ENCODE measurements at regions not wholly inside any gene's neighbourhood (a gene's known extent, or its start where the extent isn't known, plus 50 kb on each side); places are given as distances from the start of the nearest gene placed in this dataset.

- TF ChIP-seq, protein P1, sequence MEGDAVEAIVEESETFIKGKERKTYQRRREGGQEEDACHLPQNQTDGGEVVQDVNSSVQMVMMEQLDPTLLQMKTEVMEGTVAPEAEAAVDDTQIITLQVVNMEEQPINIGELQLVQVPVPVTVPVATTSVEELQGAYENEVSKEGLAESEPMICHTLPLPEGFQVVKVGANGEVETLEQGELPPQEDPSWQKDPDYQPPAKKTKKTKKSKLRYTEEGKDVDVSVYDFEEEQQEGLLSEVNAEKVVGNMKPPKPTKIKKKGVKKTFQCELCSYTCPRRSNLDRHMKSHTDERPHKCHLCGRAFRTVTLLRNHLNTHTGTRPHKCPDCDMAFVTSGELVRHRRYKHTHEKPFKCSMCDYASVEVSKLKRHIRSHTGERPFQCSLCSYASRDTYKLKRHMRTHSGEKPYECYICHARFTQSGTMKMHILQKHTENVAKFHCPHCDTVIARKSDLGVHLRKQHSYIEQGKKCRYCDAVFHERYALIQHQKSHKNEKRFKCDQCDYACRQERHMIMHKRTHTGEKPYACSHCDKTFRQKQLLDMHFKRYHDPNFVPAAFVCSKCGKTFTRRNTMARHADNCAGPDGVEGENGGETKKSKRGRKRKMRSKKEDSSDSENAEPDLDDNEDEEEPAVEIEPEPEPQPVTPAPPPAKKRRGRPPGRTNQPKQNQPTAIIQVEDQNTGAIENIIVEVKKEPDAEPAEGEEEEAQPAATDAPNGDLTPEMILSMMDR (IDR thresholded peaks at IDR 0.05) = no peak
- H3K27me3 ChIP-seq (replicated peaks; ENCODE audit: insufficient read depth) = no peaks in the 10 kb centered on the region
- ATAC-seq (ENCODE audit: insufficient number of reproducible peaks, low FRiP score, low read depth) = no peak
Observed at GRCh38 chr9:71557310-71557709, 211.0 kb downstream of the CEMIP2 start.

GRCh38 chr9:71552480-71552879 is 215.8 kb downstream of the CEMIP2 start:
- no peaks in the 10 kb centered on the region for H3K36me3 ChIP-seq
- TF ChIP-seq, protein P1 (IDR thresholded peaks at IDR 0.05) = no peak
- H3K9me3 ChIP-seq = no peaks in the 10 kb centered on the region
- H3K27ac ChIP-seq = no peak overlapping the region
- no peak overlapping the region for H3K4me3 ChIP-seq
- no peaks in the 10 kb centered on the region for H3K4me1 ChIP-seq (ENCODE audit: control insufficient read depth in 1 of 2, low read depth in 2 of 2)
- H3K27me3 ChIP-seq (replicated peaks; ENCODE audit: insufficient read depth) = no peaks in the 10 kb centered on the region
- ATAC-seq (ENCODE audit: insufficient number of reproducible peaks, low FRiP score, low read depth) (no peak), DNase-seq (ENCODE audit: low spot score) (no peak)

More at GRCh38 chr9:71557310-71557709, 211.0 kb downstream of the CEMIP2 start:
- Histone ChIP-seq H3K9me3 (no peaks in the 10 kb centered on the region), H3K27ac (no peak overlapping the region), H3K36me3 (no peaks in the 10 kb centered on the region), H3K4me1 (ENCODE audit: control insufficient read depth in 1 of 2, low read depth in 2 of 2) (no peaks in the 10 kb centered on the region), H3K4me3 (no peak overlapping the region)
- no peak for DNase-seq (ENCODE audit: low spot score)

DNA sequence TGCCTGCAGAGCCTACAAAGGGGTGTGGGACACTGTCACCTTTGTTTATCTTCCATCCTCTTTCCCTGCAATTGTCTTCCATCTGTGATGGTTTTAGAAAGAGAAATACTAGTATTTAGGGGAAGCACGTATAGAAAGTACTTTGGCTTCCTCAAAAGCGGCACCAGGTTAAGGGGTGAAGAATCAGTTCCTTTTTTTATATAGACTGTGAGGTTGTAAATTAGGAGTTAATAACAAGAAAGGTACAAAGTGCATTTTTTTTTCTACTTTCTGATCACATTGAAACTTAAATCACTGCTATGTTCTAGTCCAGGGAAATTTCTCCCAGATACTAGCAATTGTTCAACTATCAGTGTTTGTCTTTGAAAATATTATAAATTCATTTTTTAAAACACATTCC is 219.3 kb downstream of the CEMIP2 start:
- DNase-seq (ENCODE audit: low spot score) = no peak
- Histone ChIP-seq H3K36me3 (no peaks in the 10 kb centered on the region), H3K9me3 (no peaks in the 10 kb centered on the region), H3K27me3 (replicated peaks; ENCODE audit: insufficient read depth) (no peaks in the 10 kb centered on the region), H3K27ac (no peak overlapping the region), H3K4me1 (ENCODE audit: control insufficient read depth in 1 of 2, low read depth in 2 of 2) (peaks cover 0 to 12% of the 10 kb centered on the region in 2 donors), H3K4me3 (no peak overlapping the region)
- TF ChIP-seq, protein P1 (IDR thresholded peaks at IDR 0.05) = no peak
- no peak for ATAC-seq (ENCODE audit: insufficient number of reproducible peaks, low FRiP score, low read depth)

DNA sequence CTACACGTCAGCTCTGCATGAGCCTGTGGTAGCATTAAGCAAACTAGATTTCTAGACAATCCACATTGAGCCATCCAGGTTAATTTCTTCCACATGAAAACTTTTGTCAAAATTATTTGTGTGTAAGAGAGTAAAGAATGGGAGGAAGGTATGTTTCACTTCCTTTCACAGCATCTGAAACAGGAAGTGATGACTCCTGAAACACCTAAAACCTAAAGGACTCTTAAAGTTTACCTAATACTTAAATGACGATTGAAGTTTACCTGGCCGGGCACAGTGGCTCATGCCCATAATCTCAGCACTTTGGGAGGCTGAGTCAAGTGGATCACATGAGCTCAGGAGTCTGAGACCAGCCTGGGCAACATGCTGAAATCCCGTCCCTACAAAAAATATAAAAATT is 223.8 kb downstream of the CEMIP2 start:
- TF ChIP-seq, protein P1 (IDR thresholded peaks at IDR 0.05) = no peak
- DNase-seq (ENCODE audit: low spot score) = no peak
- H3K4me3 ChIP-seq = no peak overlapping the region
- no peak for ATAC-seq (ENCODE audit: insufficient number of reproducible peaks, low FRiP score, low read depth)
- H3K27me3 ChIP-seq (replicated peaks; ENCODE audit: insufficient read depth) = no peaks in the 10 kb centered on the region
- H3K9me3 ChIP-seq = no peaks in the 10 kb centered on the region
- no peak overlapping the region for H3K27ac ChIP-seq
- no peaks in the 10 kb centered on the region for H3K36me3 ChIP-seq
- peaks cover 0 to 12% of the 10 kb centered on the region in 2 donors for H3K4me1 ChIP-seq (ENCODE audit: control insufficient read depth in 1 of 2, low read depth in 2 of 2)

DNA sequence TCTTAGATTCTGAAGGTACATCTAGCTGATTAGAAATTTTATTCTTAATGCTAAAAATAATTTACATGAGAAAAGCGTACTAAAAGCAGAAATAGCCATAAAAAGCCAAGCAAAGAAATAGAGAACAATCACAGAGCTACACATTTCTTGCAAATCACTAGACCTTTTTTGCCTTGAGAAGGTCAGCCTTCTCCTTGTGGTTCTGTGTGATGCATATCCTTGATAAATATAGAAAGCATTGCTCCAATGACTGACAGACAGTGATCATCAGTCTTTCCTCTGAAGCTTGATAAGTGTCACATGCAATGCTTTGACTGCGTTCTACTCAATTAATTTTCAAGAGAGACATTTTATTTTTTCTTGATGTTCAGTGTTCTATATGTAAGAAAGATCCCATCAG is 226.9 kb downstream of the CEMIP2 start:
- Histone ChIP-seq H3K4me1 (ENCODE audit: control insufficient read depth in 1 of 2, low read depth in 2 of 2) (peaks cover 0 to 12% of the 10 kb centered on the region in 2 donors), H3K4me3 (no peak overlapping the region), H3K27ac (no peak overlapping the region), H3K27me3 (replicated peaks; ENCODE audit: insufficient read depth) (no peaks in the 10 kb centered on the region), H3K9me3 (no peaks in the 10 kb centered on the region), H3K36me3 (no peaks in the 10 kb centered on the region)
- TF ChIP-seq, protein P1 (IDR thresholded peaks at IDR 0.05) = no peak
- DNase-seq (ENCODE audit: low spot score) (no peak), ATAC-seq (ENCODE audit: insufficient number of reproducible peaks, low FRiP score, low read depth) (no peak)
